VCaP (cell line): ENCODE measurements at regions not wholly inside any gene's neighbourhood (a gene's known extent, or its start where the extent isn't known, plus 50 kb on each side); places are given as distances from the start of the nearest gene placed in this dataset.

ENCODE experiments used
- H3K27ac ChIP-seq: fragments of 450-650 bp; 2 replicates; pipeline ENCODE4 v1.5.1; 2017
- CTCF ChIP-seq: fragments of 450-650 bp; conservative IDR thresholded peaks from 2 replicates; pipeline ENCODE4 v1.5.1; 2017; ENCODE audit warnings: mild to moderate bottlenecking, moderate library complexity

GRCh38 chr3:72275331-72275751 is 490.4 kb upstream of the PROK2 start:
- no peak for TF ChIP-seq CTCF
- peak overlapping the region; percentile 53; the same call in 1 of the 2 replicates for H3K27ac ChIP-seq

DNA sequence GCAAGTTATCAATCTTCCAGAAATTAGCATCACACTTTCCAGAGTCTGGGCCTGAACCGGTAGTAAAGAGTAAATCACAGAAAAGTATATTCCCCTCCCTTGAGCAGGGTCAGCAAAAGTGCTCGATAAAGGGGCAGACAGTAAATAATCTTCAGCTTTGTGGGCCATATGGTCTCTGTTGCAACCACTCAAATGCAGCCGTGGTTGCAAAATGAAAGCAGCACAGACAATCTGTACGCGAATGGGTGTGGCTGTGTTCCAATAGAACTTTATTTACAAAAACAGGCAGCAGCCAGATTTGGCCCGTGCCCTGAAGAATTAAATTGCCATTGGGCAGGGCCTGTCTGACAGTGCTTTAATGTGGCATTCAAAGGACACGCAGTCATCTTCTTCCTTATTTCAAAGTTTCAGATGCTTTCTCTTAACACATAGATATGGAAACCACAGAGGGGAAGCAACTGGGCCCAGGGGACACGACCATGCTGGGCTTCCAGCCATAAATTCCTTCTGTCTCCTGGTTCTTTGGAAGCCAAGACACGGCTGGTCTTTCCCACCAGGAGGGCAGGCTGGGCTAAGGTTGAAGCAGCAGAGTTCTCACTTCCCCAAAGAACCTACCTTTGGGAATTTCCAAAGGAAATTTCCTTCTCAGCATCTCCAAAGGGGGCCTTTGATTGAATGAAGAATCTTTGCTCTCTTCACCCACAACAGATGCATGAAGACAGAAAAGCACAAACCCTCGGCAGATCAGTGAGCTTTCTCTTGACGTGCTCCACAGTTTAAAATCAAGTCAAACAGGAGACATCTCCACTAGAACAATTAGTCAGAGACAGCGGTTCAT is 489.8 kb upstream of the PROK2 start:
- H3K27ac ChIP-seq: peak overlapping the region; percentile 53
- TF ChIP-seq CTCF: no peak

DNA sequence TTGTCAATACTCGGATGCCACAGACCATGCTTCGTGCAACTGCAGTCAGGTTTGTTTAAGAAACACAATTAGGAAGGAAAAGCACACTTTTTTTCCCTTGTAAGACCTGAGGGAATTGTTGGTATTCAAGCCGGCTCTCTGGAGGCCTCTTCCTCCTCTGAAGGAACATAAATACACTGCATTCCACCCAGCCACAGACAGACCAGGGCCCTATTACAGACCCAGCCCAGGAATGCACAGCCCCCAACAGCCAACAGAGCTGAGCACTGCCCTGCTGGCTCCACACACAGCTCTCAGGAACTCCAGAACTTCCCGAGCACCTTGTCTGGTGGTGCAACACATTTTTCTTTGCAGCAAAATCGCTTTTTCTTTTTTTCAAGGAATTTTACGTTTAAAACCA is 488.7 kb upstream of the PROK2 start:
- no peak for TF ChIP-seq CTCF
- peak overlapping the region; percentile 53; the same call in 1 of the 2 replicates for H3K27ac ChIP-seq

GRCh38 chr3:72272356-72272755 is 487.4 kb upstream of the PROK2 start:
- TF ChIP-seq CTCF: no peak
- H3K27ac ChIP-seq: no peak overlapping the region

DNA sequence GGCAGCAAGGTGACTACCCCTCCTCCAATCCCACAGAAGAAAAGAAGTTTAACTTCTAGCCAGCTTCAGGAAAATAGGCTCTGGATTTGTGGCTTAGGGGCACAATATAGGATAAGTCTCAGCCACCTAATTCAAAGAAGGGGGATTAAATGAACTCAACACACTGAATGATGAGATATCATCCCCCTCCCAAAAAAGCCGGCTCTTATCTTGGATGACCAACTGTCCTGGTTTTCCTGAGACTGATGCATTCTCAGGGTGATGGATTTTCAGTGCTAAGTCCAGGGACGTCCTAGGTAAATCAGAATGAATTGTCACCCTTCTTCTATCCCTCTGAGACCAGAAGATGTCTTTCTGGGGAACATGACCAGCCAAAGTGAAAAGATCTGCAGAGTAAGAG is 487.0 kb upstream of the PROK2 start:
- H3K27ac ChIP-seq: no peak overlapping the region
- no peak for TF ChIP-seq CTCF

- TF ChIP-seq CTCF: no peak
- H3K27ac ChIP-seq: no peak overlapping the region
Observed at GRCh38 chr3:72271216-72271615, 486.3 kb upstream of the PROK2 start.

- no peak overlapping the region for H3K27ac ChIP-seq
- no peak for TF ChIP-seq CTCF
Observed at GRCh38 chr3:72270730-72271129, 485.8 kb upstream of the PROK2 start.
